Stimulated activated CD4-positive, alpha-beta T cell treated with anti-CD3 and anti-CD28 coated beads, Interleukin-2, amount 100 ng/mL, for 48 hours (primary cell): ENCODE measurements at regions not wholly inside any gene's neighbourhood (a gene's known extent, or its start where the extent isn't known, plus 50 kb on each side); places are given as distances from the start of the nearest gene placed in this dataset.

Experiments
- DNase-seq, 2 donors: peaks; one replicate each; pipeline ENCODE4 v3.0.0-alpha.2; 2020

DNA sequence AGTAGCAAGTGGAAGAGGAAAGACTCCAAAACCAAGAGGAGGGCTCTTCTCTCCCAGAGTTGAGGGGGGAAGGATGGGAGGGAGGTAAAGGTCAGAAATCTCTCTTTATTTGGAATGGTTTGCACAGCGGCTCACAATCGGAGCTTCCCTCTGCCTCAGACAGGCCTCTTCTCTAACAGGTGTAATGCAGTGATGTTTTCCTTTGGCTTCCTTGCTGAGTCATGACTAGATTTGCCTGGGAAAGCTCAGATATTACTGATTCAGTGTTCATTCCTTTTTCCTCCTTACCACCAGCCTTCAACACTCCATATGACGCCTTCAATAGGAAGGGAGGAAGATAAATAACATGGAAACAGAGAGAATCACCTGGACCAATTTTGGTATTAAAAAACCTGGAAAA is 136.6 kb downstream of the RNF152 start:
- DNase-seq, result no peak

DNA sequence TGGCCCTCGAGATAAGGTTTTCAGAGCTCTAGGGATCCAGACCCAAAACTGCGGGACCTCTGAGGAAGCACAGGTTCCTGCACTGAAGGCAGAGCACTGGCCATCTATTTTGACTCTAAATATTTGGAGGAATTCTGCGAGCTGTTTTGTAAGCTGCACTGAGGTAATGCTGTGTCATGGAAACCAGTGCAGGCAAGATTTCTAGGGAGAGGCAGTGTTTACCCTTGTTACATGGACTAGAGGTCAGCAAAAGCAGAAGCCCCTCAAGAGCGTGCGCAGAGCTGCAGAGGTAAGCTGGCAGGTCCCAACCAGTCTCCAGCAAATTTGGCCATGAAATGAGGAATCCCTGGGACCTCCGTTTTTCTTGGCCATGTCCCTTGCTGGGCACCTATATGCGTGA is 137.3 kb downstream of the RNF152 start:
- no peak for DNase-seq

DNA sequence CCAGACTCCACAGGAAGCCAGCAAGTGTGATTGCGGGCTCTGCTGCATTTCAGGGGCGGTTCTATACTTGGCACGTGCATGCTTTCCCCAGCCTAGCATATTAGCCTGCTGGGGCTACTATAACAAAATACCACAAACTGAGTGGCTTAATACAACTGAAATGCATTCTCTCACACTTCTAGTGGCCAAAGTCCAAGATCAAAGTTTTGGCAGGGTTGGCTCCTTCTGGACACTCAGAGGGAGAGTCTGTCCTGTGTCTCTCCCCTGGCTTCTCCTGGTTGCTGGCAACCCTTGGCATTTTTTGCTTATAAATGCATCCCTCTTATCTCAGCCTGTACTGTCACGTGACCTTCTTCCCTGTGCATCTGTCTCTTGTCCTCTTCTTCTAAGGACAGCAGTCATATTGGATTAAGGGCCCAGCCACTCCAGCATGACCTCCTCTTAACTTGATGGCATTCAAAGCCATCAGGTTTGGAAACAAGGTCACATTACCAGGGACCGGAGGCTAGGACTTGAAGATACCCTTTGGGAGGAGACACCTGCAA is 138.7 kb downstream of the RNF152 start:
- DNase-seq, result no peak

DNA sequence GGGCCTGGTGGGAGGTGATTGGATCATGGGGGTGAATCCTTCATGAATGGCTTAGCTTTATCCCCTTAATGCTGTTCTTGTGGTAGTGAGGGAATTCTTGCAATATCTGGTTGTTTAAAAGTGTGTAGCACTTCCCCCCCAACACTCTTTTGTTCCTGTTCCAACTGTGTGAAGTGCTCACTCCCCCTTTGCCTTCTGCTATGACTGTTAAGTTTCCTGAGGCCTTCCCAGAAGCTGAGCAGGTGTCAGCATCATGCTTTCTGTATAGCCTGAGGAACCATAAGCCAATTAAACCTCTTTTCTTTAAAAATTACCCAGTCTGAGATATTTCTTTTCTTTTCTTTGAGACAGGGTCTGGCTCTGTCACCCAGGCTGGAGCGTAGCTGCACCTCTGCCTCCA is 139.4 kb downstream of the RNF152 start:
- DNase-seq, result no peak

DNA sequence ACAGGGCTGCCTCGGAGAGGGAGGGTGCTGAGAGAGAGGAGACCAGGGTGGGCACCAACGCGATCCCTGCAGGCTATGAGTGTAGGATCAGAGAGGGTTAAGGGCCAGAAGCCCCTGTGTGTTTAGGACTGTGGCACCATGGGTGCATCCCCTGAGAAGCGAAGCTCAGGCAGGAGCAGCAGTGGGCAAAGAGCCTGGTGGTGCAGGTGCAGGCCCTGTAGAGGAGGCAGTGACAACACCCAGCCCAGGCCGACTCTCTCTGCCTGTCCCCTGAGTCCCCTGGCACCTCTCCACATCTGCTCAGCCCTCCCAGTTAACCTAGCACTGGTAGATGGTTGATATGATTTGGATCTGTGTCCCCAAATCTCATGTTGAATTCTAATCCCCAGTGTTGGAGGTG is 139.8 kb downstream of the RNF152 start:
- DNase-seq, result no peak

DNA sequence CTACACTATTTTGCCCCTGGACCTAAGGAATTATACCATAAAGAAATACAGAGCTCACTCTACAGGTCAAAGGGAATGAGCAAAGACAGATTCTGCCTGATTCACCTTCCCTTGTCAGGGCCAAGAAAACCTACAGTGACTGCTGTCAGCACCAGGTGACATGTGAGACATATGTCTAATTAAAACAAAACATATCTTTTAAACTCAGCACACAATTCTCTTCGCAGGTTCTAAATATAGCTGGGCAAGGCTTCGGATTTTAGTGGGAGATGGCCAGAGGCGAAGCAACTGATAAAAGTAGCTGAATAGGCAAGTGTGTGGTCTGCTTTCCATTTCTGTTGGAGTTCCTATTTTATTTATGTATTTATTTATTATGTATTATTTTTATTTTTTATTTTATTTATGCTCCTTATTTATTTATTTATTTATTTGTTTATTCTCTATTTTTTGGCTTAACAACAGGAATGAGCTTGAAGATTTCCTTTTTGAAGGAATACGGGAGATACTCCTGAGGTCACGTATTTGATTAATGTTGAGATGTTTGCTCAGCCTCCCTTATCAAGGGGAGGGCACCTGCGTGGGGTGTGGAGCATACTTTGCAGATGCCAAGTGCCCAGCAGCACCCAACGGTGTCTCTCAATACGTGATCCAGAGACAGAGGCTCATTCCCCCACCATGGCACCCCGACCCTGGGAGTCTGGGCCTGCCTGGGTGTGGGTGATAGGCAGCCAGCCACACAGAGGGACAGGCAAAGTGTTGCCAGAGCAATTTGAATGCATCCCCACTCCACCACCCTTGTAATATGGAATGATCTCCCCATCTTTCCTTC is 141.8 kb downstream of the RNF152 start:
- DNase-seq, result no peak

DNA sequence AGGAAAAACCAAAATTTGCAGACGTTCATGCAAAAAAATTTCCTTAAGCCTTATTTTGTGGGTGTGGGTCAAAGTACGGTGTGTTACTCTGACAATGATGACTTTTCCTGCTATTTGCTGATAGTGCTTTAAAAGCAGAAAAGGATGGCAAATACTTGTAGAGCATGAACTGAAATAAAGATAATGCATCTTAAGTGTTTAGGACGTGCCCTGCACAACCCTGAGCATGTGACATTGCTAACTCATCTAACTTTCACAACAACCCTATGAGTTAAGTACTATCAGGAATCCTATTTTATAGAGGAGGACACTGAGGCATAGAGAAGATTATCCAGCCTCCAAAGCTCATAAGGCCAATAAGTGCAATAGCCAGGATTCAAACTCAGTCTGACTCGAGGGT is 143.3 kb downstream of the RNF152 start:
- DNase-seq, result no peak

DNA sequence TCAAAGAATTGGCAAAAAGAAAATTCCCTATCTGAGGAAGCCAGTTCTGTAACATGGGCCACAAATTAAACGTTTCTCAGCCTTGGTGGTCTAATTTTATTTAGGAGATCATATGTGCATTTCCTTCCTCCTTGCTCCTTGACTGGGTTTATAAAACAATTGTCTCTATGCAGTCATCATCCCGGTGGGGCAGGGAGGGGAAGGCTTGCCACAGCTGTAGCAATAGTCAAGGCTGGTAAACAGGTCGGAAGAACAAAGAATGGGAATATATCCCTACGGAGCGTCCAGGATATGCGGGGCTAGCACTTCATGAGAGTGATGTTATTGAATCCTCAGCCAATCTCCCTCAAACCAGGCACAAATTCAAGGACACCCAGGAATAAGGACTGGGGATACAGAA is 143.8 kb downstream of the RNF152 start:
- DNase-seq, result no peak

DNA sequence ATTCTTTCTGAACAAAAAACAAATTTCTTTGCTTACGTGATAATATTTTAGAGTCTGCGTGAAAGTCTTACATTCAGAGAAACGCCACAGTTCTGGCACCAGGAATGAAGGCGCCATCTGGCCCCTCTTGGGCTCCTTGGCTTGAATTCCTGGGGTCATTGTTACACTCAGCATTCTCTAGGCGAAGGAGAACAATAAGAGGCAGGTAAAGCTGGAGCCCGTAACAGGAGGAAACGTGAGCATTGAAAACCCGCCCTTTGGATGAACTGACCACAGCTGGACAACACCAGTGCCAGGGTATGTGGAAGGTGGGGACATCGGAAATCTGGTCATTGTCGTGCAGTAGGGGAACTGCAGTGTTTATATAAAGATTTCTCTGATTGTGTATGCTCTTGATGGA is 144.8 kb downstream of the RNF152 start:
- DNase-seq, result no peak

DNA sequence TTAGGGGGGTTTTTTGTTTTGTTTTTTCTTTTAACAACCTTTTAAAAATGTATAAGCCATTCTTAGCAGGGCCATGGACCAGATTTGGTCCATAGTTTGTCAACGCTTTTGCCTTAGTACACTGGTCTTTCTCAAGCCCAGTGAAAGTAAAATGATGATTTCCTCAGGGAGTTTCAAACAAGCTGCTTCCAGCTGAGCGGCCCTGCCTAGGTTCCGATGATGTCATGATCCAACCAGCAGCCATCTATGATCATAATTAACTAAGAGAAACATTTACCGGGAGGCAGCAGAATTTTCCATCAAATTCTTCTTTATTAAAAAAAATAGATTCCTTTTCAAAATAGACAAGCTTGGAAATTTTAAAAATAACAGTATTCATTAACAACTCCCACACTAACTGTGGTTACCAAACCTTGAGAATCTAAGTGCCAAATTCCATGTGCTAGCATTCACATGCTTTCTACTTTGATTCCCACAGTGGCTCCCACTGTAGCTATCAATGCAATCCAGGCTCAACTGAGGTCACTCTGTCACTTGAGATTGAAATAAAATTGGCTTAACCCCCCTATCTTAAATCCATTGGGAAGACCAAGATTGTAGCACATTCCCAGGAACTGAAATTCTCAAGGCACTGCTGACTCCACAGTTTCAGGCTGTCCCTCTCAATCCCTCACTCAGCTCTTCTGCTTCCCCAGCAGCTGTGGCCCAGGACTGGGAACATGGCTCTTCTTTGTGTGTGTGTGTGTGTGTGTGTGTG is 148.9 kb downstream of the RNF152 start:
- no peak for DNase-seq

DNA sequence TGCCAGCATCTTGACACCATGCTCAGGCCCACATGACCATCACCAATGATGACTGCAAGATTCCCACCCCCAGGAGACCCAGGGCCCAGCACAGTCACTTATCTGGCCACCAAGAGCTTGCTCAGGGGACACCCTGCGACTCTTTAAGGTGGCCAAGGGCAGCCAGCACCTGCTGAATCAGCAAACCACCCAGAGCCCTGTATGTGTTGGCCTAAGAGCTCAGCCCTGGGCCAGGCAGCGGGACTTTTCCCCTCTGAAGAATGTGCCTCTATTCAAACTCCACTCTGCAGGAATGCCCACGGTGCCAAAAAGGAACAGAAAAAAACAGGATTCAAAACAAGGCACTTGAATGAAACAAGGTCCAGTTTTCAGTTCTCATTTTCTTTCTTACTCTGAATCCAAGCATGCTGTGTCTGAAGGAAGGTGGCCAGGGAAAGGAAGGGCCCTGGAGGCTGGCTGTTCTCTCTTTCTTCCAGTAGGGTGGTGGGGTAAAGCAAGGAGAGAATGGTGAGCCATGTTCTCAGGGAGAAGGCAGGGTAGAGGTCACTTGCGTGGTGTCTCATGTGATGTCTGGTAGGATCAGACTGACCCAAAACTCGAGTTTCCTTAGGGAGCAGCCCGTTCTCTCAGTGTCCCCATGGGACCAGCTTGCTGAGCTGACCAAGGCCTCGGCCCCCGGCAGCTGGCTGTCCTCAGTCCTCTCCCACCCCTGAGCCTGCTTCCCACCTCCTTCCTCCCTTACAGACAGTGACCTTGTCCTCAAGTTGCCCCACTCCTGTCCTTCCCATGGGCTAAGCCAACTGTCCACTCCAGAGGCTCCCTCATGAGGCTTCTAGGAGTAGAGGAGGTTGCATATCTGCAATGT is 150.0 kb downstream of the RNF152 start:
- DNase-seq, result no peak

DNA sequence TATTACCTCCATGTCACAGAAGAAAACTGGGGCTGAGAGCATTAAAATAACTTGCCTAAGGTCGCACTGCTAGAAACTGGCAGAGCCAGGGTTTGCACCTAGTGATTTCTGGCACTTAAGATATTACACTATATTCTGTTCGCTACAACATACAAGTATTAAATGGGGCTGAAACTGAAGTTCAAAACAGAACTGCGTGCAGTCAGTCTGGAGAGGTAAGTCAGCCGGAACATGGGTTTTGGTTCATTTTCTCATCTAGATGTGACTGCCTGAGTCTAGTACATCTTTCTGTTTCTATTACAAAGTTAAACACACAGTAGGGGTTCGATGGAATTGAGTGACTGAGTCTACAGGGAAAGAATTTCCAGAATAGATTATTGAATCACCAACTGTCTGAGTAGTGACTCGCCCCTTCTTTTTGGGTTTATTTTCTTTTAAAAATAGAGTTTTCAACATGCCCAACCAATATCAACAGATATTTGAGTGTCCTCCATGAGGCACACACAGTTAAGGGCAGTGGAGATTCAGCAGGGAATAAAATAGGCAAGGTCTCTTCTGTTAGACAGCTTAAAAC is 150.8 kb downstream of the RNF152 start:
- DNase-seq, result no peak

DNA sequence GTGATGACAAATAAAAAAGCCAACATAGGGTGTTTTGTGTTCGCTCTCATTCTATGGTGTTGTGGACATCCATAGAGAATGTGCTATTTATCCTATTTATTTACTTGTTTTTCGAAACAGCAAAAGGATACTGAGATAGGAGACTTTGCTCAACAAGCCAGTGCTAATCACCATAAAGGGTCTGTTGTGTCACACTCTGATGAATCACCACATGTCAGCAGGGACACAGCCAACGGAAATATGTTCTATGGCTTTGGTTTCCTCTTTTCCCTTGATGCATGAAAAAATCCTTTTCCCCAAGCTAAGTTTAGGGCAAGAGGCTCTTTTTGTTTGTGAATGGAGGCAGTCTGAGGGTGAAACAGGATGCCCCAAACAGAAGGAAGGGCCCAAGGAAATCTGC is 154.3 kb downstream of the RNF152 start:
- no peak for DNase-seq

DNA sequence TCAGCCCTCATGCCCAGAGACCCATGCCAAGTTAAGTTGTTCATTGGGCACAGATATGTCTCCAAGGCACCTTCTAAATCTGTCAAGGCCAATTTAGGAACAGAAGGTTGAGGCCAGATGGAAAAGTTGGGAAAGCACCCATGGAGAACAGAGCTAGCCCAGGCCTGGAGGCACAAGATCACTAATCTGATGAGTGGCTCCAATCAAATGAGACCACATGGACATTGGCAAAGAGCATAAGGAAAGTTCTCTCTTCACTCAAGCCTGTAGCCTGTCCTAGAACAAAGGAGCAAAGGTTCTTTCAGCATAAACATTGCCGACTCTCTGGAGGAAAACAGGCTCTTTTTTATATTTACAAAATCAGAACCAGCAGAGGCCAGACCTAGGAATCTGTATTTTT is 154.8 kb downstream of the RNF152 start:
- no peak for DNase-seq

DNA sequence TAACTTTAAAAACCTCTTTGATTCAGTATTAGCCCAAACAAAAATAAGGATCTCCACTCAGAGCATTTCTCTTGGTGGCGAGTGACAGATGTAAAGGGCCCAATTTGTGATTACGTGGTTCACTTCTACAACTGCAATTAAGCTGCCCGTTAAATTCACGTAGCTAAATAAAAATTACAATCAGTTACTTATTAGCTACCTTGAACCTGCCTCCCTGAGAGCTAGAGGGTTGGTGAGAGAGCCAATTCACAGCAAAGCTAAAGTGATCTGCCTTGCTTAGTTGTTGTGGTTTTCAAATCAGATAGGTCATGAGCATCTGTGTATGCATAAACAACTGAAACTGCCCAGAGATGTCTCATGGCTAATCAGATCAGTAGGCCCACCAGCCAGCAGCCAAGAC is 156.7 kb downstream of the RNF152 start:
- DNase-seq, result no peak

DNA sequence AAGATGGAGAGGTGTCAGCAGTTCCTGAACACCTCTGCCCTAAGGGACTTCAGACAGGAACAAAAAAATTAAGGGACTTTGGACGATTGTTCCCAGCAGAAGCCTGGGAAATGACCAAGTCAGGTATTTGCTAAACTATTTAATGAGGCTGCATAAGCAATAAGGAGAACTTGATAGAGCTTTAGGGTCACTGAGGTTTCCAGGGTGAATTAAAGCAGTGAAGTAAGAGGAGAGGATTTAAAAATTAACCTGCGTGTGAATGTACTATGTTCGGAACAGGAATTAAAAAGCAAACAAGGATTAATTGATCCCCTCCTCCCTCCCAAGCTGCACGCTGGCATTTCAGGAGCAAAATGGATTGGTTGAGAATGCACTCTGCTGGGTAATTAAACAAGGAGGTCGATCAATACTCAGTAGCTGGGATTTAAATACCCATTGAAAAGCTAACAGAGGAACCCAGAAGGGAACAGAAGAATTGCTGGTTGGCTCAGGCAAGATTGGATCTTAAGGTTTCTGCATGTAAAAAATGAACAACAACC is 157.2 kb downstream of the RNF152 start:
- no peak for DNase-seq

DNA sequence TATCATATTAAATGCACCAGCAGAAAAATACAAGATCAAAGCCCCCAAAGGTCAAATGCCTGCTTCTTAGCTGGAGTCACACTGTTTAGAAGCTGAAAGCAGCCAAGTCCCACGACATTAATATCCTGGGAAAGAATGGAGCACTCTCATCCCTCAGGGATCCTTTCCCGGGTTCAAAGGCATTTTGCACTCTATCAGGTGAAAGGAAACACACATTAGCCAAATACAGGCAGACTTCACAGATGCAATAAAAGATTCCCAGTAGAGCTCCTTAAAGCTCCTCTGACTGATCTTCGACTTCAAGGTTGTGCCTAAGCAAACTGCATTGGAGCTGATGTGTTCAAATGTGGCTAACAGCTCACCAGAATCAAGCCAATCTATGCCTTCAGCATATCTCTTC is 158.4 kb downstream of the RNF152 start:
- no peak for DNase-seq

DNA sequence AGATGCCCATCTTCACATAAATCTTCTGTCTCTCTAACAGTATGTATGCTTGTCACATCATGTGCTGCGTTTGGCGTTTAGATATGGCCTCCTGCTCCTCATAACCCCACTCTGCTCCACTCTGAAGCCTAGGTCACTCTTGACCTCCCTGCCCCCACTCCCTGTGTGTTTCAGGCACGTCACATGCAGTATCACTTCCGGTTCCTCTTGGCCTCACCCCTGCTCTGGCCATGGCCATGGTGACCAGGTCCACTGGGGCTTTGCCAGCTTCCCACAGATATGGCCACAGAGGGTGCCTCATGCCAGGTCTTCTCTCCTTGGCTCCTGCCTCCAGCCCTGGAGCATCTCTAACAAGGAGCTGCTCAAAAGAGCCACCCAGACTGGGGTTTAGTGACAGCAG is 160.0 kb downstream of the RNF152 start:
- no peak for DNase-seq

DNA sequence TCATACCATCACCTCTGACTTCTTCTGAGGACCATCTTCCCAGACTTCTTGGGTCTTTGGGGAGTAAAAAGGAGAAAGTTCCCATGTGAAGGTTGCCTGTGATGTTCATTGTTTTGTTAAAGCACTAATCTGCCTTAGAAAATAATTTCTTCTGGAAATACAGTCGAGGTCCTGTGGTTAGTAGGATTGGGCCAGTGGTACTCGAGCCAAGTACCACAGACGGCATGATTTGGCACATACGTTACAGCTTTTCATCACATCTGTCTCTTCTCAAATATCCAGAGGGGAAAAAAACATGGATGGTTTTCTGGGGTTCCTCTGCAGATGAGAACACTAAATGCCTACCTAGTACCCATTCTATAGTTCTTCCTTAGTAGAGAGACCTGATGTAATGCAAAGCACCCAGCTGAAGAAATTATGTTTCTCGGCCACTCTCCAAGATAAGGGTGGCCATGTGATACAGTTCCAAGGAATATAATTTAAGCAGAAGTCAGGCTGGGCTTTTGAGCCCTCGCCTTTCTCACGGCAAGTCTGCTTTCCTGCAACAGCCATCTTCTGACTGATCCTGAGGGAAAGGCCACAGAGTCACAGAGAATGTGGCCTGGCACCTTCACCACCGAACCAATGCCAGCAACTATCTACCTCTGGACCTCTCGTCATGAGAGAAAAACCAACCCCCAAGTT is 161.0 kb downstream of the RNF152 start:
- DNase-seq, result no peak

DNA sequence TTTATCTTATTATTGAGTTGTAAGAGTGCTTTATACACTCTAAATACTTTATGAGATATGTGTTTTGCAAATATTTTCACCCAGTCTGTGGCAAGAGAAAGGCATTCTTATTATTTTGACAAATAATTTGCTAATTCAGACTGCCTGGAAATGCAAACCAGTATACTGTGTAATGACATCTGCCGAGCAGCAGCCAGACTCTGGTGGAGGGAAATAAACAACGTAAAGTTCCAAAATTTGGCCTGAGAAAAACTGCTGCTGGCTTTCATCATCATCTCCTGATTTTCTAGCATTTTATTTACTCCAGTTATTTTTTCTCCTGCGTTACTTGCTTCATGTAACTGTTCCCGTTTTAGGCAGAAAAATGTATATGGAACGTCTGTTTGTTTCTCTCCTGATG is 161.6 kb downstream of the RNF152 start:
- DNase-seq, result no peak

DNA sequence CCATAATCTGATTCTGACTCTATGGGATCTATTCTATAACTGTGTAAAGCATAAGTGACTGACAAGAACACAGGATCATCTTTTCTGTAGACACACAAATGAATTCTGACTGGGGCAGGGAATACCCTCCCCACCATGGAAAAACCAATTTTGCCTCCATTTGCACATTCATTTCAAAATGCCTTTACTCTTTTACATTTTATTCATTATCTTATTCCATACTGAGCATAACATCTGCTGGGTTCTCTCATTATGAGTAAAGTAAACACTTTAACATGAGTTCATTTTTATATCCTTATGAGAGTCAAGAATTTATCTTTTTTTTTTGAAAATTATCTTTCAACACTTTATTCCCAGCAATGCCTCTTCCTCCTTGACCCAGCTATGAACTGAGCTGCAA is 163.5 kb downstream of the RNF152 start:
- no peak for DNase-seq
